ENCODE measurements at regions not wholly inside any gene's neighbourhood (a gene's known extent, or its start where the extent isn't known, plus 50 kb on each side); places are given as distances from the start of the nearest gene placed in this dataset.

- no peak for DNase-seq
These were observed 84.9 kb upstream of the DIO3 start for GRCh38 chr14:101476258-101476915.

DNA sequence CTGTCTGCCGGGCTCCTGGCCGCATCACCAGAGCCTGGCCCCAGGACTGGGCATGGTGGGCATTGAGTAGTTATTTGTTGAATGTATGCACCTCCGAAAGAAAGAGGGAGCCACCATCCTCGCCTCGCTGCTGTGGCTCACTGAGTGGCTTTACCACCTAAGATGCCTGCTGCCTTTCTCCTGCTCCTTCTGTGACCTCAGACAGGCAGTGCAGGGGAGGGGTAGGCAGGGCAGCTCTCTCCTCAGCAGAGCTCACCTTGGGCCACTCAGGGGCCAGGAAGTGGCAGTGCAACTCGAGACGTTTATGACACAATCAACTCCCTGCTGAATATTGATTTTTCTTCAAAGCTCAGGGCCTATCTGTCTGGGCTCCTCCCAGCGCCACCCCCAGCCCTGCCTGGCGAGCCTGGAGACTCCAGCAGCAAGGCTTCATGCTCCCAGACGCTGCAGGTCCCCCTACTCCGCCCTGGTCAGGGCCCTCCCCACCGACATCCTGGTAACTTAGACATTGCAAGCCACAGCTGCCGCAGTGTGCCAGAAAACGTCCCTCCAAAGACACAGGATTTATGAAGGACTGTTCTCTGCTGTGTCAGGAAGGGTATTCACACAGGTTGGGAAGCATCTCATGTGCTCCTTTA, 84.3 kb upstream of the DIO3 start:
- DNase-seq: no peak

GRCh38 chr14:101477648-101478047, 83.6 kb upstream of the DIO3 start:
- DNase-seq: no peak

DNA sequence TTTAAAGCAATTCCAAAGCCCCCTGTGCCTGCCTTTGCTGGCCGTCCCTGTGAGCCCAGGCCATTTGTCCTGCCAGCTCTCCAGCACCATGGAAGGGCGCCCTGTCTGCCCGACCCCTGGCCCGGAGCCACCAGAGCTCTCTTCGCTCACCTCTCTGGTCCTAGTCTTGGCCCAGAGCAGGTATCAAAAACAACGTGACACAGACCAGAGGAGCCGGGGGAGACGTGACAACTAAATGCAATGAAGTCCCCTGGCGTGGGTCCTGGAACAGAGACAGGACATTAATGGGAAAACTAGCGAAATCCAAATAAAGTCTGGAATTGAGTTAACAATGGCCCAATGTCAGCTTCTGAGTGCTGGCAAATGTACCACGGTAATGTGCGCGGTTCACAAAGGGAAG, 83.2 kb upstream of the DIO3 start:
- no peak for DNase-seq

DNA sequence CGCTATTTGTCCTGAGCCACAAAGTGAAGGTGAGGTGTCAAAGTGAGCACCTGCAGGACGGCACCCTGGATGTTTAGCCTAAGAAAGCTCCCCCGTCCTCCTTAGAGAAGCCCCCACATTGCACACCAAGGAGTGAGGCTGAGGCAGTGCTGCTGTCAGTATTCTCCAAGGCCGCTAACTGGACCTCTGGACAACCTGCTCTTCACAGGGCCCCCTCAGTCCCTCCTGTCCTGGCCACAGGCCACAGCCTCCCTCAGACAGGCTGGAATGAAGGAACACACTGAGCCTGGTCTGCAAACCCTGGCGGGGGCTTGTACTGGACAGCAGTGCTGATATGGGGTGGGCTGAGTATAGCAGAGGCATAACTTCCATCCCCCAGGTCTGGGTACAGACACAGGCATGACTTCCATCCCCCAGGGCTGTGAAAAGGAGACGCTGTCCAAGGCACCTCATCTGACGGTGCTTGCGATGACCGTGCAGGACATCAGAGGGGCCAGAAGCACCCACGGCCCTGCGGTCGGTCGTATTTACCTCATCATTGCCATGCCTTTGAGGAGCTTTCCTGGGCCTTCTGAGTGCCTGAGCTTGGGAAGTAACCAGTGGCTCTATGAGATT, 82.4 kb upstream of the DIO3 start:
- DNase-seq: no peak

DNA sequence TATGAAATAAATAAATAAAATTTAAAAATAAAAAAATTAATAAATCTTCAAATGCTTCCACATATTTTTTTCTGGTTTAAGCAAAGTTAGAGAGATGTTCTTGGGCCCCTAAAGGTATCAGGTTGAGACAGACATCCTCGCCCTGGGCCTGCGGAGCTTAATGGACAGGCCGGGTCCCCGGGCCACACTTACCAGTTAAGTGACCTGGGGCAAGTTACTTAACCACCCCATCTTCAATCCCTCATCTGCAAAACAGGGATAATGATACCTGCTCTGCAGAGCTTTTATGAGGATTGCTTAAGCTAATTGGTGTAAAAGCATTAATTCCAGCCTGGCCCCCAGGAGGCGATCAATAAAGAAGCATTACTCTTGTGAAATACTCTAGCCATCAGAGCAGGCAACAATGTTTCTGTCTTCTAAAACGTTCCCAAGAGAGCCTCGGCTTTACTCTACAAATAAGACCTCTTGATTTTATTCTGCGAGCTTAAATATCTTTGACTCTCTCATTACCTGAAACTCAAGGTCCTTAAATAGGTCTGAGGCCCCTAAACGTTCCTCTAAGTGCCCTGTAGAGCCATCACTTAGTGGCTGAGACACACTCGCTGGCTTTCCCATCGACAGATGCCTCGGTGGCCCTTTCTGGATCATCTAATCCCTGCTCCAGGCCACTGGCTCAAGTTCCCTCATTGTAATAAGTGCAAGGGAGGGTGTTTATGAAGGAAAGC, 81.1 kb upstream of the DIO3 start:
- no peak for DNase-seq

- no peak for DNase-seq
These were observed 80.4 kb upstream of the DIO3 start for GRCh38 chr14:101480747-101481530.

DNA sequence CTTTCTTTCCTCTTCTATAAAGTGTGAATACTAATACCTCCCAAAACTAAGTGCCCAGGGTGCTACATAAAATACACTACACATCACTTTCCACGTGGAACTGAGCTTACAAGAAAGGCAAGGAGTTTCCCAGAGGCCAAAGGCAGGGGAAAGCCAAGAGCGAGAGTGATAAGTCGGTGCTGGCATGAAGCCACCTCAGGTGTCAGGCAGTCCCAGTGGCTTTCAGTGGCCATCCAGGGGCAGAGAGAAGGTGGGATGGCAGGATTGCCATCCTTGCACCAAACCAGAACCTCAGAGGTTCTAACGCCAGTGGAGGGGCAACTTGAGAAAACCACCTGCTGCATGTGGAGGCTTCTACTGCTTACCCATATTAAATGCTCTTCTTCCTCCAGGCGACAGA, 79.7 kb upstream of the DIO3 start:
- no peak for DNase-seq

- DNase-seq: no peak
These were observed 79.2 kb upstream of the DIO3 start for GRCh38 chr14:101482066-101482465.

- DNase-seq: no peak
These were observed 77.5 kb upstream of the DIO3 start for GRCh38 chr14:101483829-101484228.

- DNase-seq: no peak
These were observed 72.1 kb upstream of the DIO3 start for GRCh38 chr14:101489092-101489760.

DNA sequence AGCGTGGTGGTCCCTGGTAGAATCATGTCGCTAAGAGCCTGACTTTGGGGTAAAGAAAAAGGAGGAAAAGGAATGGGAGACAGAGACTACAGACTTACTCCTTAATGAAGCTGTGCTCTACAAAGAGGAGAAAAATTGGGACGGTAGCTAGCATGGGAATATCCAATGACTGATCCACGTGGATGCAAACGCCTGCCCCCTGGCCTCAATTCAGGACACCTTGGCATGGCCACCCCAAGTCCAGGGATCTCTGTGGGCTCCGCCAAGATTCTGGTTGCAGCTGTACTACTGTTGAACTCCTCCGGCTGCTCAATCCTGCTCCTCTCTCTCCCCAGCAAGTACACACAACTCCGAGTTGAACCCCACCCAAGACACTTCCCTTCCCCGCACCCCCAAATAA, 70.5 kb upstream of the DIO3 start:
- DNase-seq: no peak

DNA sequence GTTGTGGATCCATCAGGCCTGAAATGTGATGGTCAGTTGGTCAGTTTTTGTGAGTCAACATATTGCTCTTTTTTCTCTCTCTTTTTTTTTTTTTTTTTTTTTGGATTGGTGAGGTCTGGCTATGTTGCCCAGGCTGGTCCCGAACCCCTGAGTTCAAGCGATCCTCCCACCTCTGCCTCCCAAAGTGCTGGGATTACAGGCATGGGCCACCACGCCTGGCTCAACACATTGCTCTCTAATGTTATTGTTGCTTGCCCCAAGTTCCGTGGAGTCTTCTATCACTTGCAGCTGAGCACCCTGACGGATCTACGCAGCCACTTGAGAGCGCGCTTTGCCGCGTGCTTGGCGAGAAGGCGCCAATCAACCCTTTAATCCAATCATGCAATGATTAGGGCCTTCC, 69.5 kb upstream of the DIO3 start:
- DNase-seq: no peak

- DNase-seq: no peak
These were observed 68.6 kb upstream of the DIO3 start for GRCh38 chr14:101492716-101493115.

DNA sequence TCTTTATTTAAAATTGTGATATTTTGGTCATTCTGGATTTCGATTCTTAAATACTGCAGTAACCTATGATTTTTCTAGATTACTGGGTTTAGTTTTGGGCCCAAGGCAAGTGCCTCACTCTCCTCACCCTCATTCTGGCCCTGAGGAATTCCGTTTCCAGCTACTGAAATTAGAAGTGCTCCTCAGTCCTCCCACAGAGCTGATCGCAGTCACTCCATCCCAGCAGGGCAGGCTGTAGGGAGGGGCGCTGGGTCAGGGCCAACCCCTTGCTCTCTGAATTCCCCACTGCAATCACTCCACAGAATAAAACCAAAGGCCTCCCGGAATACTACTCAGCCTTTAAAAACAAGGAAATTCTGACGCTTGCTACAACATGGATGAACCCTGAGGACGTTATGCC, 66.5 kb upstream of the DIO3 start:
- DNase-seq: no peak

DNA sequence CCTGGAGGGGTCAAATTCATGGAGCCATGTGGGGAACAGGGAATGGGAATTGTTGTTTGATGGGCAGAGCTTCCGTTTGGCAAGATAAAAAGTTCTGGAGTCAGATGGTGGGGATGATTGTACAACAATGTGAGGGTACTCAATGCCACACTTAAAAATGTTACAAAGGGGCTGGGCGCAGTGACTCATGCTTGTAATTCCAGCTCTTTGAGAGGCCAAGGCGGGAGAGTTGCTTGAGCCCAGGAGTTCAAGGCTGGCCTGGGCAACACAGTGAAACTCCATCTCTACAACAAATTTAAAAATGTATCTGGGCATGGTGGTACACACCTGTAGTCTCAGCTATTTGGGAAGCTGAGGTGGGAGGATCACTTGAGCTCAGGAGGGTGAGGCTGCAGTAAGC, 66.0 kb upstream of the DIO3 start:
- DNase-seq: no peak

GRCh38 chr14:101495827-101496775, 65.2 kb upstream of the DIO3 start:
- no peak for DNase-seq

DNA sequence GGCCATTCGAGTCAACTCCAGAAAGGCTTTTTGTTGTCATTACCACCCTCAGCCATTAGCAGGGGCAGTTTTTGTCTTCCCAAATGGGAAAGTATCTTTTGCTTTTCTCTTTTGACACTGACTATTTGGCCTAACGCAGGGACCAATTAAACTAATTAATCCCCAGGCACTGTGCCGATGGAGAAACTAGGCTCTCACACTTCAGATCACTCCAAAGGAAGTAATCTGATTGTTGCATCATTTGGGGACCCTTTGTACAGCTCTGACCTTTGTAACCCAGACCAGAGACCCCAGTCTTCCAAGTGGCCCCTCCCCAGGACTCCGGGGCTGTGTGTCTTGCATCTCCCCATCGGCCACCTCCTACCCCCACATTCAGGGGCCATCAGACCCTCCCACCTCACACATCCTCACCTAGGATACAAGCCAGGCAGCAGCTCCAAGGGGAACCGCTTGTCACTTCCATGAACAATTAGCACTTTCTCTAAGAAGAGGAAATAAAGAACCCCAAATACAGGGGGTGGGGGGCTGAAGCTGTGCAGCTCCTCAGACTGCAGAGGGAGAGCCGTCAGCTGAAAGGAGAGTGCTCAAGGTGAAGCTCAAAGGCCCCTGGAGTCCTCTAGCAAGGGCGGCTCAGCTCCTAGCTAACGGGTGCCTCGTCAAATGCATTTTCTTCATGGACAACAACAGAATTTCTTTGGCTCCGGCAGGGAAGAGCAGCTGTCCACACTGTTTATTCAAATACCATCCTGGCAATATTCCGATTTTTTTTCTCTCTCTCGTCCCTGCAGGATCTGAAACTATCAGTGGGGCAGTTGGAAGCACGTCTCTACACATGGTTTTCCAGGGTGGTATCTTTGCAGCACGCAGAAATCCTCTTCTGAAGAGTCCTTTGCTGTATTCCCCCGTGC, 64.3 kb upstream of the DIO3 start:
- no peak for DNase-seq

GRCh38 chr14:101497684-101498525, 63.4 kb upstream of the DIO3 start:
- DNase-seq: no peak
